ENCODE measurements at regions not wholly inside any gene's neighbourhood (a gene's known extent, or its start where the extent isn't known, plus 50 kb on each side); places are given as distances from the start of the nearest gene placed in this dataset.
"Not testable (repeated sequence)": the region's sequence is repeated elsewhere in the genome, so short reads cannot be mapped to it uniquely, and the experiment has no call there.

GRCh38 chr5:166823360-166823759, 1468.1 kb upstream of the WWC1 start:
- no peak for DNase-seq (ENCODE audit: low read depth in 3 of 3)

GRCh38 chr5:166834246-166834645, 1457.2 kb upstream of the WWC1 start:
- no peak for DNase-seq (ENCODE audit: low read depth in 3 of 3)

GRCh38 chr5:166845044-166845443, 1446.4 kb upstream of the WWC1 start:
- no peak for DNase-seq (ENCODE audit: low read depth in 3 of 3)

GRCh38 chr5:166856791-166857190, 1434.7 kb upstream of the WWC1 start:
- DNase-seq (ENCODE audit: low read depth in 3 of 3): no peak

- no peak for DNase-seq (ENCODE audit: low read depth in 3 of 3)
These were observed 1431.0 kb upstream of the WWC1 start for GRCh38 chr5:166860426-166860825.

- no peak for DNase-seq (ENCODE audit: low read depth in 3 of 3)
These were observed 1428.9 kb upstream of the WWC1 start for GRCh38 chr5:166862581-166862980.

- DNase-seq (ENCODE audit: low read depth in 3 of 3): no peak
These were observed 1426.2 kb upstream of the WWC1 start for GRCh38 chr5:166865206-166865605.

GRCh38 chr5:166880456-166880855, 1411.0 kb upstream of the WWC1 start:
- no peak for DNase-seq (ENCODE audit: low read depth in 3 of 3)

- no peak for DNase-seq (ENCODE audit: low read depth in 3 of 3)
These were observed 1409.6 kb upstream of the WWC1 start for GRCh38 chr5:166881802-166882201.

- DNase-seq (ENCODE audit: low read depth in 3 of 3): no peak
These were observed 1408.4 kb upstream of the WWC1 start for GRCh38 chr5:166883016-166883415.

GRCh38 chr5:166898166-166898565, 1393.3 kb upstream of the WWC1 start:
- no peak for DNase-seq (ENCODE audit: low read depth in 3 of 3)

GRCh38 chr5:166899343-166899742, 1392.1 kb upstream of the WWC1 start:
- DNase-seq (ENCODE audit: low read depth in 3 of 3): no peak

GRCh38 chr5:166904571-166904970, 1386.9 kb upstream of the WWC1 start:
- DNase-seq (ENCODE audit: low read depth in 3 of 3): no peak

- DNase-seq (ENCODE audit: low read depth in 3 of 3): no peak
These were observed 1384.3 kb upstream of the WWC1 start for GRCh38 chr5:166906991-166907713.

- DNase-seq (ENCODE audit: low read depth in 3 of 3): no peak
These were observed 1382.4 kb upstream of the WWC1 start for GRCh38 chr5:166909040-166909439.

- DNase-seq (ENCODE audit: low read depth in 3 of 3): no peak
These were observed 1381.5 kb upstream of the WWC1 start for GRCh38 chr5:166909926-166910325.

- DNase-seq (ENCODE audit: low read depth in 3 of 3): no peak
These were observed 1380.5 kb upstream of the WWC1 start for GRCh38 chr5:166910995-166911394.

GRCh38 chr5:166916021-166916420, 1375.4 kb upstream of the WWC1 start:
- no peak for DNase-seq (ENCODE audit: low read depth in 3 of 3)

GRCh38 chr5:166926138-166926537, 1365.3 kb upstream of the WWC1 start:
- DNase-seq (ENCODE audit: low read depth in 3 of 3): no peak

- not testable (repeated sequence) for DNase-seq (ENCODE audit: low read depth in 3 of 3)
These were observed 1364.5 kb upstream of the WWC1 start for GRCh38 chr5:166926806-166927475.

GRCh38 chr5:166936351-166936750, 1355.1 kb upstream of the WWC1 start:
- DNase-seq (ENCODE audit: low read depth in 3 of 3): no peak

GRCh38 chr5:166938071-166938470, 1353.4 kb upstream of the WWC1 start:
- no peak for DNase-seq (ENCODE audit: low read depth in 3 of 3)

GRCh38 chr5:166942948-166943347, 1348.5 kb upstream of the WWC1 start:
- no peak for DNase-seq (ENCODE audit: low read depth in 3 of 3)

- no peak for DNase-seq (ENCODE audit: low read depth in 3 of 3)
These were observed 1344.4 kb upstream of the WWC1 start for GRCh38 chr5:166947045-166947444.
